Cardiac muscle cell (in vitro differentiated cells and primary cell): ENCODE measurements at regions not wholly inside any gene's neighbourhood (a gene's known extent, or its start where the extent isn't known, plus 50 kb on each side); places are given as distances from the start of the nearest gene placed in this dataset.
A peak's percentile ranks its signal among the peaks of the same experiment; 100 is the strongest.

Source experiments
- DNase-seq, 2 donors: peaks; one replicate each; pipeline versions ENCODE4 v3.0.0 to v3.0.0-alpha.2; 2010 to 2017; ENCODE audit warnings: low read depth in 1 of 2, low spot score in 1 of 2
- H3K27ac ChIP-seq: fragments of 200-600 bp; sonication (generic); 2 replicates; pipeline ENCODE4 v1.5.1; 2016
- H3K27me3 ChIP-seq: fragments of 200-600 bp; sonication (generic); 2 replicates; pipeline ENCODE4 v1.6.0; 2016; ENCODE audit warnings: control low read depth
- H3K36me3 ChIP-seq: fragments of 200-600 bp; sonication (generic); 2 replicates; pipeline ENCODE4 v1.5.1; 2016; ENCODE audit warnings: control low read depth
- H3K4me1 ChIP-seq: fragments of 200-600 bp; sonication (generic); 2 replicates; pipeline ENCODE4 v1.8.1; 2017; ENCODE audit warnings: low read depth, mild to moderate bottlenecking, mixed run types
- H3K4me3 ChIP-seq: fragments of 200-600 bp; sonication (generic); 2 replicates; pipeline ENCODE4 v1.5.1; 2016; ENCODE audit warnings: mild to moderate bottlenecking
- H3K9me3 ChIP-seq: fragments of 200-600 bp; sonication (generic); 2 replicates; pipeline ENCODE4 v1.5.1; 2017; ENCODE audit warnings: low read depth, mild to moderate bottlenecking, control low read depth
- TF ChIP-seq, protein P1 (sequence below): IDR thresholded peaks from 2 replicates; pipeline ENCODE4 v1.5.1; 2012; ENCODE audit warnings: low read depth, mild to moderate bottlenecking, low read length

DNA sequence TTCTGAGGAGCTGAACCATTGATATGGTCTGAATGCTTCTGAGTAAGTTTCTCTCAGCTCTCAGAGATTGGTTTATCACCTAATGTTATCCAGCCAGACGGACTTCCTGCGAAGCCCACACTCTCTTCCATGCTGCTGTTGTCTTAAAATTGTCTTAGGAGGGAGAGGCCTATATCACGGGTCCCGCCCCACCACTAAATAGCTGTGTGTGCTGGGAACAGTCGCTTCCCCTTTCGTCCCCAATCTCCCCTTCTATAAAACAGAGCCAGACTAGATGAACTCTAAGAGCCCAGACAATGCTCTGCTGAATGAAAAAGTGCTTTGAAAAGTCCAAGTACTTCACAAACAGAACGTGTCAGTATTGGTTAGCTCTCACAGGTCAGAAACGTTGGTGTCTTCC lies 81.4 kb upstream of the AKIP1 start:
- Histone ChIP-seq H3K27ac (no peak overlapping the region), H3K4me1 (peaks cover 26% of the 10 kb centered on the region), H3K27me3 (no peaks in the 10 kb centered on the region), H3K36me3 (no peaks in the 10 kb centered on the region), H3K4me3 (no peak overlapping the region), H3K9me3 (no peaks in the 10 kb centered on the region)
- DNase-seq = no peak
- TF ChIP-seq, protein P1, sequence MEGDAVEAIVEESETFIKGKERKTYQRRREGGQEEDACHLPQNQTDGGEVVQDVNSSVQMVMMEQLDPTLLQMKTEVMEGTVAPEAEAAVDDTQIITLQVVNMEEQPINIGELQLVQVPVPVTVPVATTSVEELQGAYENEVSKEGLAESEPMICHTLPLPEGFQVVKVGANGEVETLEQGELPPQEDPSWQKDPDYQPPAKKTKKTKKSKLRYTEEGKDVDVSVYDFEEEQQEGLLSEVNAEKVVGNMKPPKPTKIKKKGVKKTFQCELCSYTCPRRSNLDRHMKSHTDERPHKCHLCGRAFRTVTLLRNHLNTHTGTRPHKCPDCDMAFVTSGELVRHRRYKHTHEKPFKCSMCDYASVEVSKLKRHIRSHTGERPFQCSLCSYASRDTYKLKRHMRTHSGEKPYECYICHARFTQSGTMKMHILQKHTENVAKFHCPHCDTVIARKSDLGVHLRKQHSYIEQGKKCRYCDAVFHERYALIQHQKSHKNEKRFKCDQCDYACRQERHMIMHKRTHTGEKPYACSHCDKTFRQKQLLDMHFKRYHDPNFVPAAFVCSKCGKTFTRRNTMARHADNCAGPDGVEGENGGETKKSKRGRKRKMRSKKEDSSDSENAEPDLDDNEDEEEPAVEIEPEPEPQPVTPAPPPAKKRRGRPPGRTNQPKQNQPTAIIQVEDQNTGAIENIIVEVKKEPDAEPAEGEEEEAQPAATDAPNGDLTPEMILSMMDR = no peak

DNA sequence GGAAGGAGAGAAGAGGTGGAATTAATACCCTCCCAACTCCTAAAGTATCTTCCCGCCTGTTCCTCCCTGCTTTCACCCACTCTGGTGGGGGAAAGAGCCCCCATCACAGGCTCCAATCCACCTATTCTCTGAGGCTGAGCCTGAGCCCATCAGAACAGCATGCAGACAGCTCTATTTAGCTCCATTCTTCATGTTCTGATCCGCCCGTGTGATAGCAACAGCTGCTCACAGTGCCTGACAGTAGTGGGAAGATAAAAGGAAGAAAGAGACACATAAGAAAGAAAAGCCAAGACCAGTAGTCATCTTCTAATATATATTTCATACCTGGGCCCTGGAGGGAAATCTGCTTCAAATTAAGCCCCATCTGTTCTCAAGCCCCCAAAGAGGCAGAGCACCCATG lies 80.3 kb upstream of the AKIP1 start:
- Histone ChIP-seq H3K4me1 (peaks cover 25% of the 10 kb centered on the region), H3K27ac (no peak overlapping the region)
- TF ChIP-seq, protein P1 = no peak

DNA sequence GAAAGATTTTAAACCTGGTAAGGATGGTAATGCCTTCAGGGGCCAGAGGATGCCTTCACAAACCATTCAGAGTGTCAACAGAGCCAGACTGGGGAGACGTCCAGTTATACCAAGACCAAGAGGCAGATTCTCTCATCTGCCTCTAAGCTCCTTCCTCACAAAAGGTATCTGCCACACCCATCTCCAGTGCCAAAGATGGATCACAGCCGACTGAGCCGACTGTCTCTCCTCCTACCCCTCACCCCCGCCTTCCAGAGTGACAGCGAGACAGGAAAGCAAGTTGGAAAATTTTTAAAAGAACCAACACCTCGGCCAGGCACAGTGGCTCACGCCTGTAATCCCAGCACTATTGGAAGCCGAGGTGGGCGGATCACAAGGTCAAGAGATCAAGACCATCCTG lies 79.1 kb upstream of the AKIP1 start:
- H3K27ac ChIP-seq = no peak overlapping the region
- no peaks in the 10 kb centered on the region for H3K9me3 ChIP-seq
- no peak for DNase-seq
- TF ChIP-seq, protein P1 = no peak
- no peak overlapping the region for H3K4me3 ChIP-seq
- H3K4me1 ChIP-seq = peaks cover 12% of the 10 kb centered on the region
- no peaks in the 10 kb centered on the region for H3K36me3 ChIP-seq
- no peaks in the 10 kb centered on the region for H3K27me3 ChIP-seq

More for the DNA sequence above, 80.3 kb upstream of the AKIP1 start:
- Histone ChIP-seq H3K36me3 (no peaks in the 10 kb centered on the region), H3K9me3 (no peaks in the 10 kb centered on the region), H3K4me3 (no peak overlapping the region), H3K27me3 (no peaks in the 10 kb centered on the region)
- no peak for DNase-seq

DNA sequence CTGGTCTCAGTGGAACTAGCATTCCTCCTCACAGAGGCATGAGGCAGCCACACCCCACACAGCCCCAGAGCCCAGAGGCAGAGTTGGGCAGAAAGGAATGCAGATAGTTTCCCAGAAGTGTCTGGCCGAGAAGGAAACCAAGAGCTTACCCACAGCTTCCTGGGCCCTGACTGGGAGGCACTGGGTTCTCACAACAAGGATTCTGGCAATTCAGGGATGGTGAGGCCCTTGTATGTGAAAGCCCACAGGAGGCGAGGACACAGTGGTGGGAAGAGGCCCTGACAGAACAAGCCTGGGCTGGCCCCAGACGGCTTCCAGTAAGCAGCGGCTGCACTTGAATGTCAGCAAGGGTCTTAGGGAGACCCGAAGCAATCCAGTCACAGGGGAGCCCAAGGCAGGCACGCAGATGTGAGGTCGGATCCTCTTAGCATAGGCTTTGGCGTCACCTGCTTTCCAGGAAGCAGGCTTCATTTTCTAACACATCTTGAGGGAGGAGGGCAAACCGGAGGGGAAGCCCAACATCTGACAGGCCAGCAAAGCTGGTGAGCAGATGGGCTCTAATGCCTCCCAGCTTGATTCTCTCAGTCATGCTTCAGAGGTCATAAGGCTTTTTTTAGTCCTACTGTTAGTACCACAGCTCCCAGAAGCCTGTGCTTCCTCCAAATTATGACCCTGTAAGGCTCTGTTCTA lies 78.3 kb upstream of the AKIP1 start:
- Histone ChIP-seq H3K4me3 (no peak overlapping the region), H3K27me3 (no peaks in the 10 kb centered on the region), H3K27ac (peak overlapping the region; percentile 91), H3K9me3 (no peaks in the 10 kb centered on the region), H3K4me1 (peaks cover 11% of the 10 kb centered on the region), H3K36me3 (no peaks in the 10 kb centered on the region)
- TF ChIP-seq, protein P1 = no peak
- DNase-seq = peak in 1 of 2 donors; percentile 70

DNA sequence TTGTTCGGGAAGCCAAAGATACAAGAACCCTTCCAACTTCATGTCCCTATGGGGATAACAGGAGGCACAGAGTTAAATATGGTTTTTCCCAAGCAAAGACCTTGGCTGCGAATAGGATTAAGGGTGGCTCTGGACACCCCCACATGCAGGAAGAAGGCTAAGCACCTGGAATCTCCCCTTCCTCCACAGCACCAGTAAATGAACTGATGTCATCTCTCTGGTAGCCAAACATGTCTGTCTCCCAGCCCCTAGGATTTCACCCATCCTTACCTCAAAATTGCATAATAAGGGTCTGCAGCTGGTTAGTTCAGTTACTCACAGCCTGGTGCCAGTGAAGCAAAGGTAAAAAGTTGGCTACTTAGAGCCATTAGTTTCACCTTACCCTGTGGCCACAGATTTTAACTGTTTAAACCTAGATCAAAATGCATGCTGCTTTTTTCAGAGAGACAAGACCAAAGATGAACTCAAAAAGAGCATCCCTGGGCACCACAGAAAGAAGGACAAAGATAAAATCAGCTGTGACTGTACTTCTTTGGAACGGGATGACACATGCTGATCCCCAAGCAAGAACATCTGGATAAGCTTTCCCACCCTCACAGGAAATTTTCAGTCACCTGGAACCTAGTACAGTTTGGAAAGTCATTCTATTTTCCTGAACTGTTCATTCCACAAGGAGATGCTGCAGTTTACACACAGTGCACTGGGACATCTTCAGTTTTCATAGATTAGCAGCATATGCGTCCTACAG lies 77.2 kb upstream of the AKIP1 start:
- Histone ChIP-seq H3K27me3 (no peaks in the 10 kb centered on the region), H3K4me3 (no peak overlapping the region), H3K36me3 (no peaks in the 10 kb centered on the region), H3K4me1 (peaks cover 15% of the 10 kb centered on the region), H3K9me3 (no peaks in the 10 kb centered on the region), H3K27ac (peak overlapping the region; percentile 91)
- TF ChIP-seq, protein P1 = no peak
- peak in 1 of 2 donors; percentile 28 for DNase-seq
